Inferior parietal cortex (tissue), 1 donor: ENCODE measurements at regions not wholly inside any gene's neighbourhood (a gene's known extent, or its start where the extent isn't known, plus 50 kb on each side); places are given as distances from the start of the nearest gene placed in this dataset.
"Not testable (repeated sequence)": the region's sequence is repeated elsewhere in the genome, so short reads cannot be mapped to it uniquely, and the experiment has no call there.

Experiments
- DNase-seq: peaks from one replicate; pipeline ENCODE4 v3.0.0-alpha.2; 2016; ENCODE audit errors: extremely low spot score

DNA sequence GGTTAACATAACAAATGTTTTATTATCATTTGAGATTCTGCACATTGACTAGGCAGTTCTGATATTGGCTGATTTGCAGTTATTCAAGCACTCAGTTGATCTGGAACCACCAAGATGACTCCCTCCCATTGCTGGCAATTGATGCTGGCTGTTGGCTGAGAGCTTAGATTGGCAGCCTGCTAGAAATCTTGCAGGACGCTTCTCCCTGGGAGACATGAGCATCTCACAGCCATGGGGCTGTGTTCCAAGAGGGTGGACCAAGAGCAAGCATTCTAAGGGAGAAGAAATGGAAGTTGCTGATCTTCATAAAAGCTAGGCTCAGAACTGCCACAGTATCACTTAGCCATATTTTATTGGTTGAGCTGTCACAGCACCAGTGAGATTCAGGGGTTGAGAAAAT is 233.4 kb upstream of the ID4 start:
- no peak for DNase-seq

DNA sequence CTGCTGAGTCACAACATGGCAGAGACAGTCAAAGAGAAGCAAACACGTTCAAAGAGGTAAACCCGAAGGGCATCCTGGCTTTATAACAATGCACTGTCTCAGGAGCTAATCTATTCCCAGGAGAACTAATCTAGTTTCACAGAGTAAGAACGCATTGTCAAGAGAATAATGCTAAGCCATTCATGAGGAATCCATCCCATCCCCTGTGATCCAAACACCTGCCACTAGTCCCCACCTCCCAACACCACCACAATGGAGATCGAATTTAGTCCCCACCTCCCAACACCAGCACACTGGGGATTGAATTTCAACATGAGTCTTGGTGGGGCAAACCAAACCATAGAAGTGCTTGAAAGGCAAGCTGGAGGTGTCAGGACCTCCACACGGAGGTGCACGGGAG is 231.5 kb upstream of the ID4 start:
- no peak for DNase-seq

DNA sequence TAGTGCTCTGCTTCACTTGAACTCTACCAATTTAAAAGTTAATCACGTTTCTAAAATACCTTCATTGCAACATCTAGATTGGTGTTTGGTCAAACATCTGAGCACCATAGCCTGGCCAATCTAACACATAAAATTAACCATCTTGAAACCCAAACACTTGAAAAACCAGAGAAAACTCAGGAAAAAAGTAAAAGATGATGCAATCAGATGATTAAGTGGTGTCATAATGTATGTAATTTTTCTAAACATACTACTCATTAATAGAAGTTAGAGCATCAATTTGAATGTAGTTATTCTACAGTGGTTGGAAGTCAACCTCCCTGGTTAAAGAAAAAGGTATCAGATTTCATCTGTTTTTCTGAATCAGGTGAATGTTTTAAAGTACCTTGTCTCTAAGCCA is 228.6 kb upstream of the ID4 start:
- DNase-seq: no peak

GRCh38 chr6:19609972-19610641 is 227.1 kb upstream of the ID4 start:
- DNase-seq: no peak

DNA sequence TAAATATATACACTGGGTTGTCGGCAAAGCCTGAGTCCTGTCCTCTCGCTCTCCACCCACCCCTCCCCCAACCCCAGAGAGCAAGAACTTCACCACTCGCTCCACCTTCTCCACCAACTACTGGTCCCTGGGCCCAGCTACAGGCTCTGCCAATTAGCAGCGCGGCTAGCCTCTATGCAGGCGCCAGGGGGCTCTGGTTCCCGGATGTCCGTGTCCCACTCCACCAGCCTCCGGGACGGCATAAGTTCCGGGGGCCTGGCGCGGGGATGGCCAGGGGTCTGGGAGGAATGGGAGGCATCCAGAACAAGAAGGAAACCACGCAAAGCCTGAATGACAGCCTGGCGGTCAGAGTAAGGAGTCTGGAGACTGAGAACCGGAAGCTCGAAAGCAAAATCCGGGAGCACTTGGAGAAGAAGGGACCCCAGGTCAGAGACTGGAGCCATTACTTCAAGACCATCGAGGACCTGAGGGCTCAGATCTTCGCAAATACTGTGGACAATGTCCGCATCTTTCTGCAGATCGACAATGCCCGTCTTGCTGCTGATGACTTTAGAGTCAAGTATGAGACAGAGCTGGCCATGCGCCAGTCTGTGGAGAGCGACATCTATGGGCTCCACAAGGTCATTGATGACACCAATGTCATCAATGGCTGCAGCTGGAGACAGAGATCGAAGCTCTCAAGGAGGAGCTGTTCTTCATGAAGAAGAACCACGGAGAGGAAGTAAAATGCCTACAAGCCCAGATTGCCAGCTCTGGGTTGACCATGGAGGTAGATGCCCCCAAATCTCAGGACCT is 224.3 kb upstream of the ID4 start:
- not testable (repeated sequence) for DNase-seq

- DNase-seq: no peak
Measured at GRCh38 chr6:19613678-19614077, 223.5 kb upstream of the ID4 start.

DNA sequence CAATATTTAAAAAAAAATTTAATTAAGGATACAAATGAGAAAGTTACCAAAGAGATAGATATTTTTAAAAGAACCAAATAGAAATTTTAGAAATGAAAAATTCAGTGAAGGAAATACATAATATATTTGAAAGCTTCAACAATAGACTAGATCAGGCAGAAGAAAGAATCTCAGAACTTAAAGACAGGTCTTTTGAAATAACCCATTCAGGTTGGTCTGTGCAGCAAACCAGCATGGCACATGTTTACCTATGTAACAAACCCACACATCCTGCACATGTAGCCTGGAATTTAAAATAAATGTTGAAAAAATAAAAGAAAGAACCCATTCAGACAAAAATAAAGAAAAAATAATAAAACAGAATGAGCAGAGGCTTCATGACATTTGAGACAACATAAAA is 221.1 kb upstream of the ID4 start:
- DNase-seq: no peak

DNA sequence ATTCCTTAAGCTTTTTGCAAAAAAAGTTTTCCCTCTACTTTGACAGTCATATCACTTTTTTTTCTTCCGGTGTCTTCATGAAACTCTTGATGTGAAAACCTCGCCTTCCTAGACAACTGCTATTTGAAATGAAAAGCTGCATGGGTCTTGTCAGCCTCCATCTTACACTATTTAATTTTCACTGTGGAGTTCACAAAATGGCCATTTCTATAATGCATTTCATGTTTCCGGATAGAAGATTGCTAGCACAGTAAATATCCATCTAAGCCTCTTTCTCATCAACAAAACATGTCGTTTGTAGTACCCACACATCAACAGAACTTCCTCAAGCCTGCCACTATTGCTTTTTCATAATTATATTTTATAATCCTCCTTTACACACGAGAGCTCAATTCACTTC is 204.9 kb upstream of the ID4 start:
- no peak for DNase-seq

DNA sequence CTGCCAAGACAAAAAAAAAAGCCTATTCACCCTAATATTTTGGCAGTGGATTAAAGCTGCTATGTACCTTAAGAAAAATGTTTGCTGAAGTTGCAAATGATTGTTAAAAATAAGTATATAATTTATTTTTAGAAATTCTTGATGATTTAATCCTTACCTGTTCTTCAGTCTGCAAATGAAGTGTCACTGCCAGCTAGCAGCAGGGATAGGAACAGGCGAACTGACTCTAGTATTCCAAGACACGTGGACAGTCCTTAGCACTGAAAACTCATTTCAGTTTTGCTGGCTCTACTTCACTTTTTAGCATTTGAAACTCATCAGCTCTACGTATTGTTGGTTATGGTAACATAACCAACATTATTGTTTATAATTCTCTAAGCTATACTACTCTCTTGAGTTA is 204.4 kb upstream of the ID4 start:
- DNase-seq: no peak

GRCh38 chr6:19635728-19636127 is 201.4 kb upstream of the ID4 start:
- DNase-seq: no peak

DNA sequence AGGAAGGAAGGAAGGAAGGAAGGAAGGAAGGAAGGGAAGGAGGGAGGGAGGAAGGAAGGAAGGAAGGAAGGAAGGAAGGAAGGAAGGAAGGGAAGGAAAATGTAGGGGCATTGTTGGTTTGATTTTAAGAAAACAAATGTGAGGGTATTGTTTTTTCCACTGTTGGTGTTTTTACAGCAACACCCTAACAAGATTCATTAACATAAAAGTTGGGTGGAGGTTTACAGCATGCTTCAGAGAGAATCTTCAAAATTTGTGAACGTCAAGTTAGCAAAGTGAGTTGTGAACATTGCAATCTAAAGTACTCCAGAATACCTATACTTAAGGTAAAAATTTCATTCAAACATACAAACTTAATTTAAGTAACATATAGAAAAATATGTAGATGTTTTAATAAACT is 200.2 kb upstream of the ID4 start:
- no peak for DNase-seq

- DNase-seq: no peak
Measured at GRCh38 chr6:19638931-19639330, 198.2 kb upstream of the ID4 start.

GRCh38 chr6:19643287-19643686 is 193.9 kb upstream of the ID4 start:
- DNase-seq: no peak

- no peak for DNase-seq
Measured at GRCh38 chr6:19643713-19644112, 193.5 kb upstream of the ID4 start.

DNA sequence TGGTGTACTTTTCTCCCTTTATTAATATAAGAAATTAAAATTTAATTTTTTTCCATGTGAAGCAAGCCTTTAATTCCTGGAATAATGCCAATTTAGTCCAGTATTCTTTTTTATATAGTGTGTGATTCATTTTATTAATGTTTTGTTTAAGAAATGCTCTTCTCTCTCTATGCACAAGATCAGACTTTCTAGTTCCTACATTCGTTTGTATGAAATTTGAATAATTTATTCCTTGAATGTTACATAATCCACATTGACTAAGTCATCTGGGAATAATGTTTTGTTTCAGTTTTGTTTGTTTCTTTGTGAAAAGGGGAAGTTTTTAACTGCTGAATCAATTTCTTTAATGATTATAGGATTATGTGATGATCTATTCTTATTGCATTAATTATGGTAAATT is 181.4 kb upstream of the ID4 start:
- no peak for DNase-seq

GRCh38 chr6:19660123-19660910 is 176.9 kb upstream of the ID4 start:
- DNase-seq: no peak

DNA sequence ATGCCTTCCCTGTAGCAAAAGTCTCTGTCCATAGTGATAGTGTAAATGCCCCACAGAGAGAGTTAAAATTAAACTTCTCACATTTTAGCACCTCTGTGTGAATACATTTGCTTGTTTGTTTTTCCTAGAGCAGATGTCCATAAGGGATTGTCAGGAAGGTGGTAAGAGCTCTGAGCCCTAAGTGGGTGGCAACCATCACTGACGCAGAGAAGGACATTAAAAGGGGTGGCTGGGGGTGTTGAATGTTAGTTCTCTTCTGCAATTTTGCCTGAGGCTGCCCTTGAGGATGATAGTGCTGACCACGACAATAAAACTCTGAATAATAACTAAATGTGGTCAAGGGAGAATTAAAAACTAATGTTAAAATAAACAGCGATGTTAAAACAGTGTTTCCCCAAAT is 174.3 kb upstream of the ID4 start:
- no peak for DNase-seq

GRCh38 chr6:19663479-19663878 is 173.7 kb upstream of the ID4 start:
- DNase-seq: no peak

- DNase-seq: no peak
Measured at GRCh38 chr6:19664050-19664449, 173.1 kb upstream of the ID4 start.

DNA sequence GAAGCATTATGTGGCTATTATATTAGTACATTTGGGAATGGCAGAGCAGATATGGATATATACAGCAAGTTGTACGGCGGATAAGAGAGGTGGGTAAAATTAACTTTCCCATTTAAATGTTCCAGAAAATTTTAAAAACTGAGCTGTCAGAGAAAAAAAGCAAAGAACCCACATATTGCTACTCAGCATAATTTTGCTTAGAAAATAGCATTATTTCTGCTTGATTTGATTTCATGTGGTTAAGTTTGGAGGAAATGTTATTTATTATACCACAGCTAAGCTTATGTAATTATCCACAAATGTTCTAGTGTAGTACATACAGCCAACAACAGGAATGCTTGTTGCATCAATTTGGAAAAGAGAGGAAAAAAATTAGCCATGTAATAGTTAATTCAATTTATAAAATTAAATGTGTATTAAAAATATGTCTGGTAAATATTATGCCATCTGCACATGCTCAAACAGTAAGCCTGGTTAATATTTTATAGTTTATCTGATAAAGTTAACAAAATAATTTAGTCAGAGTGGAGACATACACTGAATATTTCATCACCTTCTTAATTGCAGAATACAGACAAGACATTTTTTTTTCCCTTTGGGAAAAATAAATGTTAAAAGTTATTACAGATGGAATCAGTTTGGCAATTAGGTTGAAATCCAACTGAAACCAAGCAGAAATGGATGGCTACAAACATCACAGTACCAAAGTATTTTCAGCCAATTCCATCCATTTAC is 172.1 kb upstream of the ID4 start:
- DNase-seq: no peak

DNA sequence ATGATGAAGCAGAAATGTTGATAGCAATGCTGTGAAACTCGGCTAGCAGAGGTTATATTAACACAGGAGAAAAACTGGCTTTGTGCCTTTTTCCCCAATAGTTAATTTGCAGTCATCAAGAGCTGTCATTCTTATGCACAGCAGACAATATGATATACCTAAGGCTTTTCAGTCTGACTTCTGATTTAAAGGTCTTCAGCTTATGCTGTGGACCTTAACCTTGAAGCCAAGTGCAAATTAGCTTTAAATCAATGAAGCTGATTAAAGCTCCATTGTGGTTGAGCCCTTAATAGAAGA is 171.6 kb upstream of the ID4 start:
- DNase-seq: no peak

GRCh38 chr6:19668710-19669109 is 168.5 kb upstream of the ID4 start:
- DNase-seq: peak; percentile 21
